Posterior cingulate gyrus (tissue), 11 donors: ENCODE measurements at regions not wholly inside any gene's neighbourhood (a gene's known extent, or its start where the extent isn't known, plus 50 kb on each side); places are given as distances from the start of the nearest gene placed in this dataset.
A peak's percentile ranks its signal among the peaks of the same experiment; 100 is the strongest.

Experiments
- DNase-seq, 10 donors: peaks; one replicate each; pipeline versions ENCODE4 v3.0.0 to v3.0.0-alpha.2; 2020 to 2021; ENCODE audit warnings: mixed read lengths in 3 of 10
- intact Hi-C: fragments of 100-400 bp; cut with DNase I; formaldehyde crosslinking; loops from one replicate; pipeline ENCODE4 v1.15.1; 2023

DNA sequence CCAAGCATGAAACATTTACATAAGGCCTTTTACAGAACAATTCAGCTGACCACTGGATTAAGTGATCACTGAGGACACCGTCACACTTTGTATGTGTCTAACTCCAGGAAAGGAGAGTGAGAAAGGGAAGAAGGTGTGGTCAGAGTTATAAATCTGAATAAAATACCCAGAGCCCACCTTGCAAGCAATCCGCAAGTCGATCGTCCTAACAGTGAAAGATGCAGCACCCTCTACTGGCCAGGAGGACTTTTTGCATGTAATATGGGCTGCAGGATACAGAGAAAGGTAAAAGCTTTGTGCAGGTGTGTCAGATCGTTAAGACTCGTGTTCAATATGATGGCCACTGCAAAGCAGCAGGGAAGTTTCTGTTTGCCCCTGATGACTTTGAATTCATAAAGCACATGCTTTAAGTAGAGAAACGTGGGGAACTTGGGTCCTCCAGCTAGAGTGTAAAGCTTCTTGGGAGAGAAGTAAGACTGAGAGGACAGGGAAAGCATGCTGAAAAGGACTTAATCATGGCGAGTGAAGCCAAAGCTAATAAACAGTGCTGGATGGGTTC is 68.5 kb upstream of the BMPER start:
- intact Hi-C loops, result no loop called here
- no peak for DNase-seq

- DNase-seq, result peak in 2 of 10 donors; percentile 79 to 80
- intact Hi-C loops, result no loop called here
These were observed 67.9 kb upstream of the BMPER start for GRCh38 chr7:33837356-33837851.

DNA sequence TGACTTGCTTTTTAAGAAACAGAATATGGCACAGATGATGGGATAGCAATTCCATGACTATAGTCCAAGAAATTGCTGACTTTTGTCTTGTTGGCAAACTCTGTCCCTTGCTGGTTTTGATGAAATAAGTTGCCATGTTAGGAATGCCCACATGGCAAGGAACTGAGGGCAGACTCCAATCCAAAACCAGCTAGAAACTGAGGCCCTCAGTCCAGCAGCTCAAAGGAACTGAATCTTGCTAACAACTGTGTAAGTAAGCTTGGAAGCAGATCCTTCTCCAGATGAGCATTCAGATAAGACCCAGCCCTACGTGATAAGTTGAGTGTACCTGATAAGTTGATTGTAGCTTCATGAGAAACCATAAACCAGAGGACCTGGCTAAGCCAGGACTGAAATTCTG is 64.3 kb upstream of the BMPER start:
- intact Hi-C loops, result no loop called here

GRCh38 chr7:33841705-33842129 is 63.6 kb upstream of the BMPER start:
- intact Hi-C loops, result no loop called here
- DNase-seq, result no peak

More for the DNA sequence above, 64.3 kb upstream of the BMPER start:
- DNase-seq, result no peak

- intact Hi-C loops, result no loop called here
- no peak for DNase-seq
These were observed 63.2 kb upstream of the BMPER start for GRCh38 chr7:33842150-33842549.

DNA sequence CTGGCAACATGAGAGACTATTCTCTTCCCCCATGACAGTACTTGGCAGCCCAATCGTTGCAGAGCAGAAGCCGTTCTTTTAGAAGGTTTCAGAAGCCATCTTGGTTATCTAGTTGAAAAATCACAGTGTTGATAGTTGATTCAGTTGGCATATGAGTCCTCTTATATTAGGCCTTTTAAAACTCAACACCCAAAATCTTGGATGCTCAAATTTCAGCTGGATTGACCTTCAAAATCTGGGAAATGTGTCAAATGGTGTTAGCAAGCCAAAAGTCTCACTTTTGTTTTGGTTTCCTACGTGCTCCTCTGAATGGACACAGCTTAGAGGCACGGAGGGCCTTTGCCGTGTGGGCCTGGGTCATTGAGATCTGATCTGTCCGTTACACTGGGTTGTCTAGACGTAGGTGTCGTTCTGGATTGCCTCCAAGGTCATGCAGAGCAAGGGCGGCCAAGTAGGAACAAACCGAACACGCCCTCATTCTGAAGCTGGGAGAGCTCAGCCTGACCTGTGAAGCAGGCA is 59.3 kb upstream of the BMPER start:
- no peak for DNase-seq
- intact Hi-C loops, result no loop called here

DNA sequence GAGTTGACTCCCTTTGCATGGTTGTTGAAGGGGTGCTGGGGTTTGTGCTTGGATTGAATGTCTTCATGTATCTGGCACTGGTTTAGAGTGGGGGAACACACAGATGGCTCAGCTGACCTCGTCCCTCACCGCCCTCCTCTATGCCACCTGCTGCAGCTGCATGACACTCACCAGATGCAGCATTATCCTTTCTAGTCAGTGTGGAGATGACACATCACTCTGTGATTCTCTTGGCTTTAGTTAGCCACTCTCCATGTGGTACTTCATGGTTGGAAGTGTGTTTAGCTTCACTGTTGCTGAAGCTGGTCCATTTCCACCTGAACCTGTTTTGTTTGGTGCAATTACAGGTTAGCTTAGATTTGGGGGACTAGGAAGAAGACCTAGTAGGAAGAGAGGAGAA is 56.3 kb upstream of the BMPER start:
- no peak for DNase-seq
- intact Hi-C loops, result no loop called here

DNA sequence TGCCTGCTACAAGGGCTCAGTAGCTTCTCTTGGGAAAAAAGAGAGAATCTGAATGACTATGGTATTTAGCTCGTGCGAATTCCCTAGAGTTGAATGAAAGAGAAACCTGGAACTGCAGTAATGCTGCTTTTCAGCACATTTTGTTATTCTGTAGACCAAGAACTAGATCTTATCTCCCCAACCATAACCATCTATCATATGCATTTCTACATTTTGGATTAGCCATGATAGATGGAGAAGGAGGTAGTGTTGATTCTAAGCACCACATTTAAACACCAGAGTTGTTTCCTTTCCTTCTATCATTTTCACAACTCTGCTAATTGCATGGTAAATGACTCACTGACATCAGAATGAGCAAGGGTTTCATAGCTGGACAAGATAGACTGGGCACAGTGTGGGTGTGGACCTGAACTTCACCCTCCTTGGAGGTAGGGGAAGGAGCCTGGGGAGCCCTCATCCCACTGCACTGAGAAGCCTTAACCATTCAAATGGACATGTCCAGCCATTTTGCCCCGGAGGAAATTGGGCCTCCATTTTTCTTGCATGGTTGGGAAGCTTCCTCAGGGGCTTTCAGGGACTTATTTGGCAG is 55.3 kb upstream of the BMPER start:
- intact Hi-C loops, result no loop called here
- DNase-seq, result no peak

DNA sequence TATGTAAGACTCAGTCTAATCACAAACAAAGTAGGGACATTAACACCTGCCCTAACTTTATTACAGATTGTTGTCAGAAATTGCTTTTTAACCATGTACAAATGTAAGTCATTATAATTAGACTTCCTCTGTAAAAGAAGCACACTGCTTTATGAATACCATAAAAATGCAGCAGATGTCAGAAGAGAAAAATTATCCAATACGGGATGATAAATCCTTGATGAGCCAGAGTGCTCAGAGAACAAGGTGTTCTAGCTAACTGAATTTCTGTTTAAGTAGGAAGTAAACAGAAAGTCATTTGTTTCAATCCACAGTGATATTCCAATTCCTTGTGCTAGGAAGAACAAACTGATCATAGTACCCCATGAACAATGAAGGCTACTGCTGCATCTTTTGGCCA is 54.6 kb upstream of the BMPER start:
- DNase-seq, result no peak
- intact Hi-C loops, result no loop called here

- intact Hi-C loops, result no loop called here
- DNase-seq, result no peak
These were observed 52.5 kb upstream of the BMPER start for GRCh38 chr7:33852838-33853237.

DNA sequence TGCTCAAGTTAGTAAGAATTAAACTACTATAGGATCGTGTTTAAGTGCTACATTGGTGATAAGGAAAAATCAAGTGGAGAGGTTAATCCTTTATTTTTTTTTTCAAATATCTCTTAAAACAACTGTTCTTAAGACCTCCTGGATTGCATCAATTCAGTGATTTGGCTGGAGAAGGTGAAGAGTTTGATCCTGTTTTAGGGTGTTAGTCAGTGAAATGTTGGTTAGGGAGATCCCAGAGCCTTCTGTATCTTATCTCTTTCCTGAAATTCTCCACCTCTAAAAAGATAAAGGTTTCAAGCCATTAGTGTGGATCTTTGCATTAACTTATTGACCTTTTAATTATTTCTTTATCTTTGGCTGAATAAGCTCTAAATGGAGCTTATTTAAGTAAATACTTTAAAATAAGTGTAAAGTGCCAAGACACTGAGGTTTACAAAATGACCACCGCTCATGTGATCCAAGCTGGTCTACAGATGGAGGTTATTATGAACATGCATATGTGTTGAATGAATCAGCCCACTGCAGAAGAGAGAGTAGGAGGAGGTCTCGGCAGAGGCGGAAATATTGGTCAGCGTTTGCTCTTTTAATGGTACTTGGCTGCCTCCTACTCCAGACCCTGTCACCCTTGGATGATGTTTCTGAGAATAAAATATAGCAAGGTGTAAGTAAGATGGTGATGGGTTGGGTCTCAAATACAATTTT is 51.8 kb upstream of the BMPER start:
- no peak for DNase-seq
- intact Hi-C loops, result no loop called here

- intact Hi-C loops, result no loop called here
- DNase-seq, result no peak
These were observed 51.2 kb upstream of the BMPER start for GRCh38 chr7:33854178-33854577.

DNA sequence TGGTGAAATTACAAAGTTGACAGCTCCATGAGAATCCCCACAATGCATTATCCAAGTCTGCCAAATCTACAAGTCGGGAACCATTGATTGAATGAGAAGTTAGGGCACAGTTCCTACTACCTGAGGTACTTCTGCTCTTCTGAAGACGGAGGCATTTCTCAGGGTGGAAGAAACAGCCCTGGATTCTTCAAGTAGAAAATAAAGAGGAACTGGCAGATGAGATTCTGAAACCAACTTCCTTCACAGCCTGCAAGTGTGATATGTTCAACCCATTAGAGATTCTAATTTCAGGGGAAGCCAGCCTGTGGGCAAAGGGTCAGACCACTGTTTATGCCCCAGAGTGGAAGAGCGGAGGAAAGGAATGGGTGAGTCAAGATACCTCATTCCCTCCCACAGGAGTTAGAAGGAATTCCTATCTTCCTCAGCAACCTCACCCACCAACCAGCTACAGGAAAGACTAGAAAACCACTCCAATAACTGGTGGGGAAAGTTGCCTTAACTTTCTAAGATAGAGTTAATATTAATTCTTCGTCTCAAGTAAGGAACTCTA is 50.5 kb upstream of the BMPER start:
- intact Hi-C loops, result no loop called here

More for the DNA sequence above, 50.5 kb upstream of the BMPER start:
- DNase-seq, result no peak
